ENCODE measurements at regions not wholly inside any gene's neighbourhood (a gene's known extent, or its start where the extent isn't known, plus 50 kb on each side); places are given as distances from the start of the nearest gene placed in this dataset.

GRCh38 chr1:38508232-38508631 is 351.3 kb downstream of the RRAGC start:
- Mint-ChIP-seq H3K9me3 (ENCODE audit: low read depth, unreplicated experiment) (no peaks in the 10 kb centered on the region), H3K4me3 (ENCODE audit: low read depth, unreplicated experiment) (no peak overlapping the region), H3K27me3 (ENCODE audit: unreplicated experiment) (peaks cover 90% of the 10 kb centered on the region), H3K4me1 (ENCODE audit: low read depth, unreplicated experiment) (no peaks in the 10 kb centered on the region), H3K27ac (ENCODE audit: unreplicated experiment) (no peak overlapping the region), H3K36me3 (ENCODE audit: insufficient read depth, unreplicated experiment) (no peaks in the 10 kb centered on the region)
- no peak for DNase-seq
- TF ChIP-seq CTCF (IDR thresholded peaks at IDR 0.05; ENCODE audit: unreplicated experiment): no peak
- intact Hi-C loops (cut with micrococcal nuclease; ENCODE audit: unreplicated experiment): no loop called here
- no TSS peak for BruUV-seq (replicated peaks)
- CTCF ChIA-PET: interaction anchor here (0.5 kb wide), 1 partner anchor 489 kb away, joined by 3 read pairs; no protein-coding TSS in a partner anchor

- no peaks in the 10 kb centered on the region for H3K36me3 Mint-ChIP-seq (ENCODE audit: insufficient read depth, unreplicated experiment)
- H3K4me1 Mint-ChIP-seq (ENCODE audit: low read depth, unreplicated experiment): no peaks in the 10 kb centered on the region
- CTCF ChIA-PET: interaction anchor here (0.5 kb wide), 1 partner anchor 489 kb away, joined by 3 read pairs; no protein-coding TSS in a partner anchor
- H3K4me3 Mint-ChIP-seq (ENCODE audit: low read depth, unreplicated experiment): no peak overlapping the region
- no peak overlapping the region for H3K27ac Mint-ChIP-seq (ENCODE audit: unreplicated experiment)
- no peaks in the 10 kb centered on the region for H3K9me3 Mint-ChIP-seq (ENCODE audit: low read depth, unreplicated experiment)
- no TSS peak for BruUV-seq (replicated peaks)
- intact Hi-C loops (cut with micrococcal nuclease; ENCODE audit: unreplicated experiment): no loop called here
- no peak for TF ChIP-seq CTCF (IDR thresholded peaks at IDR 0.05; ENCODE audit: unreplicated experiment)
- H3K27me3 Mint-ChIP-seq (ENCODE audit: unreplicated experiment): peaks cover 90% of the 10 kb centered on the region
- no peak for DNase-seq
Observed at GRCh38 chr1:38507563-38507962, 352.0 kb downstream of the RRAGC start.

- BruUV-seq (replicated peaks): no TSS peak
- Mint-ChIP-seq H3K36me3 (ENCODE audit: insufficient read depth, unreplicated experiment) (no peaks in the 10 kb centered on the region), H3K9me3 (ENCODE audit: low read depth, unreplicated experiment) (no peaks in the 10 kb centered on the region), H3K4me3 (ENCODE audit: low read depth, unreplicated experiment) (no peak overlapping the region), H3K4me1 (ENCODE audit: low read depth, unreplicated experiment) (no peaks in the 10 kb centered on the region), H3K27me3 (ENCODE audit: unreplicated experiment) (peaks cover 98% of the 10 kb centered on the region), H3K27ac (ENCODE audit: unreplicated experiment) (no peak overlapping the region)
- TF ChIP-seq CTCF (IDR thresholded peaks at IDR 0.05; ENCODE audit: unreplicated experiment): no peak
- intact Hi-C loops (cut with micrococcal nuclease; ENCODE audit: unreplicated experiment): no loop called here
- CTCF ChIA-PET: no interaction called here
- no peak for DNase-seq
Observed at GRCh38 chr1:38505944-38506343, 353.6 kb downstream of the RRAGC start.

GRCh38 chr1:38502758-38503157 is 356.8 kb downstream of the RRAGC start:
- Mint-ChIP-seq H3K27ac (ENCODE audit: unreplicated experiment) (no peak overlapping the region), H3K36me3 (ENCODE audit: insufficient read depth, unreplicated experiment) (no peaks in the 10 kb centered on the region)
- no TSS peak for BruUV-seq (replicated peaks)

More at GRCh38 chr1:38502758-38503157, 356.8 kb downstream of the RRAGC start:
- H3K27me3 Mint-ChIP-seq (ENCODE audit: unreplicated experiment): peaks cover 98% of the 10 kb centered on the region
- no peaks in the 10 kb centered on the region for H3K9me3 Mint-ChIP-seq (ENCODE audit: low read depth, unreplicated experiment)
- intact Hi-C loops (cut with micrococcal nuclease; ENCODE audit: unreplicated experiment): no loop called here
- H3K4me1 Mint-ChIP-seq (ENCODE audit: low read depth, unreplicated experiment): no peaks in the 10 kb centered on the region
- no peak for TF ChIP-seq CTCF (IDR thresholded peaks at IDR 0.05; ENCODE audit: unreplicated experiment)
- DNase-seq: no peak
- CTCF ChIA-PET: interaction anchor here (0.5 kb wide), 1 partner anchor 590 kb away, joined by 3 read pairs; no protein-coding TSS in a partner anchor
- H3K4me3 Mint-ChIP-seq (ENCODE audit: low read depth, unreplicated experiment): no peak overlapping the region

All from Calu3 (cell line).